Lower lobe of right lung (tissue), 2 donors: ENCODE measurements at regions not wholly inside any gene's neighbourhood (a gene's known extent, or its start where the extent isn't known, plus 50 kb on each side); places are given as distances from the start of the nearest gene placed in this dataset.

Experiments
- ATAC-seq, 2 donors: fragments of 200-7000 bp; cut with Tn5 transposase; one replicate each; pipeline ENCODE4 v1.9.1; 2020 to 2022; ENCODE audit warnings: mild to moderate bottlenecking in 2 of 2, moderate library complexity in 2 of 2
- DNase-seq: peaks from one replicate; pipeline ENCODE4 v3.0.0-alpha.2; 2020
- H3K27ac ChIP-seq: fragments of 200-600 bp; one replicate; pipeline ENCODE4 v1.8.0; 2022
- H3K27me3 ChIP-seq: fragments of 200-600 bp; one replicate; pipeline ENCODE4 v1.8.0; 2022; ENCODE audit warnings: low read depth
- H3K36me3 ChIP-seq: fragments of 200-600 bp; one replicate; pipeline ENCODE4 v1.8.0; 2022; ENCODE audit warnings: mild to moderate bottlenecking
- H3K4me1 ChIP-seq: fragments of 200-600 bp; one replicate; pipeline ENCODE4 v1.8.0; 2022
- H3K4me3 ChIP-seq: fragments of 200-600 bp; one replicate; pipeline ENCODE4 v1.8.0; 2022; ENCODE audit warnings: mild to moderate bottlenecking
- H3K9me3 ChIP-seq: fragments of 200-600 bp; one replicate; pipeline ENCODE4 v1.8.0; 2022
- intact Hi-C: fragments of 100-400 bp; cut with DNase I; formaldehyde crosslinking; loops from one replicate; pipeline ENCODE4 v1.11.0; 2022
- TF ChIP-seq, protein P1 (sequence below): fragments of 200-600 bp; IDR thresholded peaks from one replicate; pipeline ENCODE4 v1.8.0; 2022; ENCODE audit warnings: antibody characterized with exemption, mild to moderate bottlenecking
- donor health status: DM: no; HTN: yes; CAD: no; lungs with severe emphysema.

DNA sequence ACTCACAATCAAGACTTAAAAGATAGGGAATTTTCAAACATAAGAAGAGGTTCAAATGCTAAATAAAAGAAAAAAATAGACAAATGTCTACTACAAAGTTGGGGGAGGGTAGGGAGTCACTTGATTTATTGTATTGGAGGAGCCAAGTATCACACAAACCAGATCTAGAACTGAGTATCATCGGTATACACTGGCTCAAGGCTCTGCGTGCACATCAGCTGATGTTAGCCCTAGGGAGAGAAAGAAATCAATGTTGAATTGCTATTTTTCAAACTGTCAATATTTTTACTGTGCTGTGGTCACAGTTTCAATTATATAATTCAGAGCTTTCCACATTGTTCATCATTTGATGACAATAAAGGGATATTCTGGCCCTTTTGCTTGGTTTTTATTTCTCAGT, 54.9 kb upstream of the RXFP2 start:
- Histone ChIP-seq H3K27ac (no peak overlapping the region), H3K4me1 (no peaks in the 10 kb centered on the region), H3K4me3 (no peak overlapping the region), H3K27me3 (no peaks in the 10 kb centered on the region), H3K9me3 (no peaks in the 10 kb centered on the region), H3K36me3 (no peaks in the 10 kb centered on the region)
- ATAC-seq (no peak), DNase-seq (no peak)
- intact Hi-C loops: no loop called here
- TF ChIP-seq, protein P1, sequence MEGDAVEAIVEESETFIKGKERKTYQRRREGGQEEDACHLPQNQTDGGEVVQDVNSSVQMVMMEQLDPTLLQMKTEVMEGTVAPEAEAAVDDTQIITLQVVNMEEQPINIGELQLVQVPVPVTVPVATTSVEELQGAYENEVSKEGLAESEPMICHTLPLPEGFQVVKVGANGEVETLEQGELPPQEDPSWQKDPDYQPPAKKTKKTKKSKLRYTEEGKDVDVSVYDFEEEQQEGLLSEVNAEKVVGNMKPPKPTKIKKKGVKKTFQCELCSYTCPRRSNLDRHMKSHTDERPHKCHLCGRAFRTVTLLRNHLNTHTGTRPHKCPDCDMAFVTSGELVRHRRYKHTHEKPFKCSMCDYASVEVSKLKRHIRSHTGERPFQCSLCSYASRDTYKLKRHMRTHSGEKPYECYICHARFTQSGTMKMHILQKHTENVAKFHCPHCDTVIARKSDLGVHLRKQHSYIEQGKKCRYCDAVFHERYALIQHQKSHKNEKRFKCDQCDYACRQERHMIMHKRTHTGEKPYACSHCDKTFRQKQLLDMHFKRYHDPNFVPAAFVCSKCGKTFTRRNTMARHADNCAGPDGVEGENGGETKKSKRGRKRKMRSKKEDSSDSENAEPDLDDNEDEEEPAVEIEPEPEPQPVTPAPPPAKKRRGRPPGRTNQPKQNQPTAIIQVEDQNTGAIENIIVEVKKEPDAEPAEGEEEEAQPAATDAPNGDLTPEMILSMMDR: no peak

DNA sequence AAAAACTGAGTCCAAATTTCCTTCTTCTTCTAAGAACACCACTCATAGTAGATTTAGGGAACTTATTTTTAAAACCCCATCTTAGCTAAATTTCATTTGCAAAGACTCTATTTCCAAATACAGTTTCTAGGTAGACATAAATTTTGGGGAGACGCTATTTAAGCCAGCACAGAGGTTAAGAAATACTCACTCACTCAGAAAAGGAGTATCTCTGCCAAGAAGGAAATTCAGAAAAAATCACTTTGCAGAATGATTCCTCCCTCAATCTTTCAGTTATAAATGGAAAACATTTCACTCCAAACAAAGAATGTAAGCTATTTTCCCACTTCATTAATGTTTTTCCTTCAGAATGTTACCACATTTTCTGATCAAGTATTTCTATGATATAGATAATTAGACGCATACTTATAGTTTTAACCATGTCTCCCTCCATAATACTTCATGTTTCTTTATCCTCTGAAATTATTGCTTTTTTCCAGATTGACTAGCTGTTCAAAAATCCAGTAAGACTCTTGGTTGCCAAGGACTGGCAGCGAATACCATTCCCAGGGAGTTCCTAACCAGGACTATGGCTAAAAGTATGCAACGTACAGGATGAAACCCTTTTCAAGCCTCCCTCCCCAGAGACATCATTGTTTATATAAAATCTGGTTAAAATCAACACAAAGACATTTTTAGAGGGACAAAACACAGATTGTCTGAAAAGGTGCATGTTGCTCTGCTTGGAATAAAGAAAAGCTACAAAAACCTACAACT, 52.5 kb upstream of the RXFP2 start:
- TF ChIP-seq, protein P1: no peak
- Histone ChIP-seq H3K9me3 (no peaks in the 10 kb centered on the region), H3K4me3 (no peak overlapping the region), H3K27me3 (no peaks in the 10 kb centered on the region), H3K36me3 (no peaks in the 10 kb centered on the region), H3K27ac (no peak overlapping the region), H3K4me1 (no peaks in the 10 kb centered on the region)
- DNase-seq: no peak
- intact Hi-C loops: no loop called here
- no peak for ATAC-seq
